BLaER1 (cell line): ENCODE measurements at regions not wholly inside any gene's neighbourhood (a gene's known extent, or its start where the extent isn't known, plus 50 kb on each side); places are given as distances from the start of the nearest gene placed in this dataset.

Experiments used
- H3K27ac ChIP-seq: shearing (Covaris generic); formaldehyde crosslinking; 2 replicates; pipeline ENCODE4 v1.8.1; 2022
- H3K27me3 ChIP-seq: shearing (Covaris generic); formaldehyde crosslinking; 2 replicates; pipeline ENCODE4 v1.8.1; 2022
- H3K36me3 ChIP-seq: shearing (Covaris generic); formaldehyde crosslinking; 2 replicates; pipeline ENCODE4 v1.8.1; 2022
- H3K4me1 ChIP-seq: shearing (Covaris generic); formaldehyde crosslinking; 2 replicates; pipeline ENCODE4 v1.8.1; 2022
- H3K4me2 ChIP-seq: shearing (Covaris generic); formaldehyde crosslinking; 2 replicates; pipeline ENCODE4 v1.8.1; 2022
- H3K4me3 ChIP-seq: shearing (Covaris generic); formaldehyde crosslinking; 2 replicates; pipeline ENCODE4 v1.8.1; 2022
- H3K9ac ChIP-seq: shearing (Covaris generic); formaldehyde crosslinking; 2 replicates; pipeline ENCODE4 v1.8.1; 2022
- H3K9me3 ChIP-seq: shearing (Covaris generic); formaldehyde crosslinking; 2 replicates; pipeline ENCODE4 v1.8.1; 2022
- H4K20me1 ChIP-seq: shearing (Covaris generic); formaldehyde crosslinking; 2 replicates; pipeline ENCODE4 v1.8.1; 2022
- Cebpa-rat ChIP-seq: shearing (Covaris generic); IDR thresholded peaks from 2 replicates; pipeline ENCODE4 v1.8.1; 2022

DNA sequence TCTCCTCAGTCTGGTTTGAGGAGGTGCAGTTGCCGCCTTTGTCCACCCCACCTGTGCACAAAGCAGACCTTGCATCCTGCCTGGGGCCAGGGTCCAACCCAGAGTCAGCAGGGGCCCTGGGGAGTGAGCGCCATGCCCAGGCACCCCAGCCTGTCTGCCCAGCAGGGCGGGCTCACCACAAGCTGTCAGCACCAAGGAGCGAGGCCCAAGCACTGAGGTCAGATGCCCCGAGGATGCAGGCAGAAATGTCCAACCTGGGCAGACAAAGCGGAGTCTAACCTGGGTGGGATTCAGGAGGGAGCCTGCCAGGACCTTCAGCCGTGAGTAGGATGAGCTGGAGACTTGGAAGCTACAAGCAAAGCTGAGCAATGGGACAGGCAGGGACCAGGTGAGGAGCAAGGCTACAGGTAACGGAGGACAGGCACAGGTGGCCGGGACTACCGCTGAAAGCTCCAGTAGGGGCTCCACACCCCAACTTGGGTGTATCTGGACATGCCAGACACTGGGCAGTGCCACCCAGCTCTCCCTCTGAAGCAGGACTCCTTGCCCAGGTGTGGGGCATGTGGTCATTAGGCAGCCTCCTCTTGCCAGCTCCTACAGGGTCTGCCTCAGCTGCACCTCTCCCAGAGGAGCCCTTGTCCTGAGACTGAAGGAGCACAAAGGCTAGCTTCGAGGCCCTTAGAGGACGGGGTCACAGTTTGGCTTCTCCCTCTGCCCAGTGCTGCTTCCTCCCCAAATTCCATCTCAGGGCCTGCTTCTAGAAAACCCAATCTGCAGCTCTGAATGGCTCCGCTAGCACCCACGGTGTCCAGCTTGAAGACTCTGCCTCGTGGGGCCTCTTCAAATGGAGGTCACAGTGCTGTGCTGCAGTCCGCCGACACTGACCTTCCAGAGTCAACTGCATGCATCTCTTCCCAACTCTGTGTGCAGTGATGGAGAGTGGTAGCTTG lies 210.6 kb upstream of the CDYL start:
- no peak overlapping the region for H3K4me3 ChIP-seq
- TF ChIP-seq Cebpa-rat, result no peak
- no peaks in the 10 kb centered on the region for H3K27me3 ChIP-seq
- no peaks in the 10 kb centered on the region for H4K20me1 ChIP-seq
- H3K9me3 ChIP-seq, result peaks cover 11% of the 10 kb centered on the region
- no peak overlapping the region for H3K4me2 ChIP-seq
- no peaks in the 10 kb centered on the region for H3K36me3 ChIP-seq
- no peak overlapping the region for H3K27ac ChIP-seq
- H3K9ac ChIP-seq, result no peak overlapping the region
- H3K4me1 ChIP-seq, result no peaks in the 10 kb centered on the region

DNA sequence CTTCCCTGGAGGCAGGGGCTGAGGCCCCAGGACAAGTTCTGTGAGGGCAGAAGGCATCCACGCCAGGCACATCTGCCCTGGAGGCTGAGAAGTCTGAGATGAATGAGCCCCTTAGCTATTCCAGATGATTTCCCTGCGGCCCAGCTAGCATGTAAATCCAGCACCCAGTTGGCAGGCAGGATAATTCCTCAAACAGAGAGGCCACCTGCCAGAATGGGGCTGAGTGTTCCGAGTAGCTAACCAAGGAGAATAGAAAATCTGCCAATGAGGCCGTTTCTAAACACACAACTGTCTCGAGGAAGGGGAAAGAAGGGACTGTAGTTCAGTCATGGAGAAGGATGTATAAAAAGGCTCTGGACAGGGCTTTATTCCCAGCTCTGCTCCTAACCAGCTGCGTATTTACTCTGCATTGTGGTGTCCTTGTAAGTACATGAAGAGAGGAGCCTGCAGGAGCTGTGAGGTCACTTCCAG lies 211.4 kb upstream of the CDYL start:
- Histone ChIP-seq H3K27ac (no peak overlapping the region), H3K4me2 (no peak overlapping the region), H3K4me1 (no peaks in the 10 kb centered on the region), H4K20me1 (no peaks in the 10 kb centered on the region), H3K9ac (no peak overlapping the region), H3K36me3 (no peaks in the 10 kb centered on the region), H3K4me3 (no peak overlapping the region), H3K9me3 (peaks cover 4% of the 10 kb centered on the region), H3K27me3 (no peaks in the 10 kb centered on the region)
- TF ChIP-seq Cebpa-rat, result no peak

DNA sequence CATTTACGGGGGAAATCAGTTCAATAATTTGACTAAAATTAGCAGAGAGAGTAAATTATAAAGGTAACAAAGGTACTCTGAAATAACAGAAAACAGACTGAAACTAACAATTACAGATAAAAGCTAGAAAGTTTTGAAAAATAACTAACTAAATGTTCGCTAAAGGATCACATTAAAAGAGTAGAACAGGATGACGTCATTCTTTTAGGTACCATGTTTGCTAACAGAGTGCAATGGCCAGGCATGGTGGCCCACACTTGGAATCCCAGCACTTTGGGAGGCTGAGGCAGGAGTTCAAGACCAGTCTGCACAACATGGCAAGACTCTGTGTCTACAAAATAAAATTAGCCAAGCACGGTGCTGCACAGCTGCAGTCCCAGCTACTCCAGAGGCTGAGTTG lies 212.3 kb upstream of the CDYL start:
- H3K27me3 ChIP-seq, result no peaks in the 10 kb centered on the region
- H3K27ac ChIP-seq, result no peak overlapping the region
- no peaks in the 10 kb centered on the region for H3K36me3 ChIP-seq
- no peaks in the 10 kb centered on the region for H3K4me1 ChIP-seq
- TF ChIP-seq Cebpa-rat, result no peak
- no peaks in the 10 kb centered on the region for H4K20me1 ChIP-seq
- H3K4me3 ChIP-seq, result no peak overlapping the region
- H3K9ac ChIP-seq, result no peak overlapping the region
- no peaks in the 10 kb centered on the region; the same call in 1 of the 2 replicates for H3K9me3 ChIP-seq
- H3K4me2 ChIP-seq, result no peak overlapping the region

DNA sequence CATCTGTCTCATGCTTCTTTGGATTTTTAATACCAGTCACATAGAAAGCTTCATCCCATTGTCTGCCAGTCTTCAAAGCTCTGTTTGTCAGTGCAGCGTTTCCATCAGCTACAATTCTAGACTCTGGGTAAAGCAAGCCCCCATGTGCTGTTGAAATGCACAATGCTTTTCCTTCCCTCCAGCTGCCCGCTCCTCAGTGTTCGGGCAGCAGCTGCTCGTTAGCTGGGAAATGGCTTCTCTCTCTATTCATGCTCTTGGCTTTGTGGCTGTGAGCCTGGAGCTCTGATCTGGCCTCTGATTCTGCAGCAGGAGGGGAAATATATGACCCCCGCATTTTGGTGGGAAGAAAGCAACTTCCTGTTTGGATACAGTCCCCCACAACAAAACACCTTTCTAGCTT lies 213.0 kb upstream of the CDYL start:
- Histone ChIP-seq H3K36me3 (no peaks in the 10 kb centered on the region), H3K9me3 (no peaks in the 10 kb centered on the region; the same call in 1 of the 2 replicates), H4K20me1 (no peaks in the 10 kb centered on the region), H3K4me2 (no peak overlapping the region), H3K4me3 (no peak overlapping the region), H3K27ac (no peak overlapping the region), H3K4me1 (no peaks in the 10 kb centered on the region), H3K9ac (no peak overlapping the region), H3K27me3 (no peaks in the 10 kb centered on the region)
- no peak for TF ChIP-seq Cebpa-rat

DNA sequence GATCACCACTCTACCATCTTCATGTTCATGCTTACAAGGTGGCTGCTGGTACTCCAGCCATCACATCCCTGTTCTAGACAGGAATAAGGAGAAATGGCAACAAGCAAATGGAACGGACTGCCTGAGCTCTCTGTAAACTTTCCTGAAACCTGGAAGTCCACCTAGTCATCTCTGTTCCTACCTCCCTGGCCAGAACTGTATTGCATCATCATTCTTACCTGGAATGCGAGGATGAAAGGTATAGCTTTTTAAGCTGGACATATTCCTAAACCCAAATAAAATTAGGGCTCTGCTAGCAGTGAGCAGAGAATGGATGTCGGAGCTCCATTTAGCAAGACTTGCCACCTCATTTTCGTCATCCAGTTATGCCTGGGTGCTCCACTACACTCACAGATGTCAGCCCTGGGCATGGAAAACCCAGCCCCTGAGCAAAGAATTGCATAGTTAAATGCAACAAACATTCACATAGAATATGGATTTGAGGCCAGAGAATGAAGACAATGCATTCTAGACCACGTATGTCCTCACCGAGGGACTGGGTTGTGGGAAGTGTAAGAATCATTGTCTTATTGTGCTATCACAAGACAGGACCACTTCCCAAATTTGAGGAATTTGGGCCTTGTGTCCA lies 214.3 kb upstream of the CDYL start:
- Histone ChIP-seq H3K27ac (no peak overlapping the region), H3K27me3 (no peaks in the 10 kb centered on the region), H3K4me2 (no peak overlapping the region), H3K36me3 (no peaks in the 10 kb centered on the region), H4K20me1 (no peaks in the 10 kb centered on the region), H3K4me3 (no peak overlapping the region), H3K4me1 (no peaks in the 10 kb centered on the region), H3K9ac (no peak overlapping the region), H3K9me3 (no peaks in the 10 kb centered on the region; the same call in 1 of the 2 replicates)
- no peak for TF ChIP-seq Cebpa-rat

DNA sequence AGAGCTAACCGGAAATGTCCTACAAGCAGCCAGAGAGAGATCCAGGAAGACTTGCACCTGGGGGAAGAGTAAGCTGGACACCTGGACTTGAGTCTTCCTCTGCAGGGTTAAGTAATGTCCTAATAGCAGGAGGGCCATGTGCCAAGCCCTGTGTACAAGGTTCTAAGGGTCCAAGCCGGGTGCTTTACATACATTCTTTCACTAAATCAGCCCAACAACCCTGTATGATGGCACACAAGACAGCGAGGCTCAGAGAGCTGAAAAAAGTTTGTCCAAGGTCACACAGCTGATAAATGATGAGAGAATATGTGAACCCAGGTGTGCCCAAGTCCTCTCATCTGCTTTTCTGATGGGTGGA lies 215.1 kb upstream of the CDYL start:
- no peak overlapping the region for H3K4me3 ChIP-seq
- no peaks in the 10 kb centered on the region; the same call in 1 of the 2 replicates for H3K9me3 ChIP-seq
- H3K27me3 ChIP-seq, result no peaks in the 10 kb centered on the region
- no peaks in the 10 kb centered on the region for H4K20me1 ChIP-seq
- no peak overlapping the region for H3K27ac ChIP-seq
- H3K4me2 ChIP-seq, result no peak overlapping the region
- no peaks in the 10 kb centered on the region for H3K36me3 ChIP-seq
- no peak overlapping the region for H3K9ac ChIP-seq
- no peak for TF ChIP-seq Cebpa-rat
- no peaks in the 10 kb centered on the region for H3K4me1 ChIP-seq

DNA sequence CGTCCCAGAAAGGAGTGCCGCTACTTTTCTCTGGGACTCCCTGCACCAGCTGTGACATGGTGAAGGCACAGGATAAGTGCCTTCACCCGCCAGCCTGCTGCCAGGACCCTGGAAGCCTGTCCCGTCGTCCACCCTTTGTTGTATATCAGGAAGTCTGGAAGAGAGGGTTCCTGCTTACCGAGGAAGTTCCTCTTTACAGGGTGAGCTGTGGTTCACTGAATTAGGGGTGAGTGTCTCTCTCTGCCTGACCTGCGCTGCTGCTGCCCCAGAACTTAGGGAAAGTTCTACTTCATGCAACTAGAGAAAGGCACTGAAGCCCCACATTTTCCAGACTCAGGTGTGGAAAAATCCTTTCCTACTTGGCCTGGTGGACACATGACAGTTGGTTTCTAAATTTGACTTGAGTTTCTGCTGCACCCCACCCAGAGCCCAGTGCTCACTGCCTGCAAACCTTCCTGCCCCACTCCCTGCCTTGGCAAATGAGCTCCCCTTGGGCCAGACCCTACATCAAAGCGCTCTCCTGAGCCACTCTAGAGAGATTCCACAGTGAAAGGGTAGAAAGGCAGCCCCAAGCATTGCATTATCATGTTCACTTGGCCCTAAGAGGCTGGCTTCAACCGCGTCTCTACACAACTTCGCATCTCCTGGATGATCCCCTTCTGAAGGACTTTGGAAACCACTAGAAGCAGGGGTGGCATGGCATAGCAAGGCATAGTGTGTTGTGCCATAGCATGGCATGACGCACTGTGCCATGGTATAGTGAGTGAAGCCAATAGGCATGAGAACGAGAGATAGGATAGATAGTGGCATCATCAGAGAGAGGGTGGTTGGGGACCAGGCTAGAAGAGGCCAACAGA lies 215.8 kb upstream of the CDYL start:
- no peak overlapping the region for H3K27ac ChIP-seq
- TF ChIP-seq Cebpa-rat, result no peak
- no peak overlapping the region for H3K4me2 ChIP-seq
- no peak overlapping the region for H3K9ac ChIP-seq
- no peaks in the 10 kb centered on the region; the same call in 1 of the 2 replicates for H3K9me3 ChIP-seq
- H3K27me3 ChIP-seq, result no peaks in the 10 kb centered on the region
- H3K4me1 ChIP-seq, result no peaks in the 10 kb centered on the region
- H4K20me1 ChIP-seq, result no peaks in the 10 kb centered on the region
- no peak overlapping the region for H3K4me3 ChIP-seq
- no peaks in the 10 kb centered on the region for H3K36me3 ChIP-seq

DNA sequence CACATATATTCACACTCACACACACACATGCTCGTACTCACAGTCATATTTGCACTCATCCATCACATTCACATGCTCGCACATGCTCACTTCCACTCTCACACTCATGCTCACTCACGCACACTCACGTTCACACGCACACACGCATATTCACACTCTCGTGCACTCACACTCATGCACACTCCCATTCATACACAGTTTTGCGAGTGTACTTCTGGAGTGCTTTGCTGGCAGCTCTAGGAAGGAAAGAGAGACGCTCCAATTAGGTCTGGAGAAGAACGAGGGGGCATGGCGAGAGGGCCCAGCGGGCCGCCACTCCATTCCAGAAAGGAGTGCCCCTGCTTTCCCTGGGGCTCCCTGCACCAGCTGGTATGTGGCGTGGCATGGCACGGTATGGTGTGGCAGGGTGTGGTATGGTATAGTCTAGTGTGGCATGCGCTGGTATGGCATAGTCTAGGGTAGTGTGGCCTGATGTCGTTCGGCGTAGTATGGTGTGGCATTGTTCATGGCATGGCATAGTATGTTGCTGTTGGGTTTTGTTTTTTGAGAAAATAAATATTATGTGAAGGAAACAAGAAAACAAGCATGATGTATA lies 216.8 kb upstream of the CDYL start:
- Histone ChIP-seq H3K36me3 (no peaks in the 10 kb centered on the region), H3K9ac (no peak overlapping the region), H3K27ac (no peak overlapping the region), H3K9me3 (no peaks in the 10 kb centered on the region; the same call in 1 of the 2 replicates), H3K4me1 (no peaks in the 10 kb centered on the region), H3K4me2 (no peak overlapping the region), H4K20me1 (no peaks in the 10 kb centered on the region), H3K27me3 (no peaks in the 10 kb centered on the region), H3K4me3 (no peak overlapping the region)
- TF ChIP-seq Cebpa-rat, result no peak

DNA sequence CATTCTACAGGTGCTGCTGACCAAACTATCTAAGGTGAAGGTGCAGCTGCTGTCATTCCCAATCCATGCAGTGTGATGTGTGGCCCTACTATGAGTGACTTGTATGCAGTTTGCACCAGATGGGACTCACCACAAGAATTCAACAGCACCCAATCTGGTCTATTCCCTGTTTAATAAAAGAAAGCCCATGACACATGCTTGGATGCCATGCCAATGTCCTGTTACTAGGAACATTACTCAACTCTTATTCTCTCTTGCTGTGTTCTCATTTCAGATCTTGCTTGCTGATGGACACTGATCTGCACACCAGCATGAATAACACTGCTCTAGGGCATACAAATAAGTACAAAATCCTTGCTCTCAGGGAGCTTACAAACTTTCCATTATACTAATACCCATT lies 221.6 kb upstream of the CDYL start:
- Histone ChIP-seq H3K4me3 (no peak overlapping the region), H3K4me2 (no peak overlapping the region), H4K20me1 (no peaks in the 10 kb centered on the region), H3K4me1 (no peaks in the 10 kb centered on the region), H3K9ac (no peak overlapping the region), H3K27me3 (no peaks in the 10 kb centered on the region), H3K36me3 (no peaks in the 10 kb centered on the region), H3K9me3 (peaks cover 6% of the 10 kb centered on the region), H3K27ac (no peak overlapping the region)
- no peak for TF ChIP-seq Cebpa-rat
